Lung (tissue), 11 donors: ENCODE measurements at regions not wholly inside any gene's neighbourhood (a gene's known extent, or its start where the extent isn't known, plus 50 kb on each side); places are given as distances from the start of the nearest gene placed in this dataset.

Experiments used
- ATAC-seq: fragments of 200-7000 bp; cut with Tn5 transposase; one replicate; pipeline ENCODE4 v1.9.1; 2020; ENCODE audit warnings: moderate number of reproducible peaks; ENCODE audit not compliant: insufficient read depth, low FRiP score
- DNase-seq, 3 donors: peaks; one replicate each; pipeline ENCODE4 v3.0.0-alpha.2; 2013 to 2017
- H3K27ac ChIP-seq, 2 donors: one replicate each; pipeline ENCODE4 v1.5.1; 2013; ENCODE audit warnings: mild to moderate bottlenecking in 2 of 2, moderate library complexity in 2 of 2, control low read depth in 1 of 2, inconsistent platforms in 1 of 2, low read depth in 1 of 2, low read length in 1 of 2
- H3K27me3 ChIP-seq, 3 donors: one replicate each; pipeline ENCODE4 v1.5.1; 2013; ENCODE audit warnings: low read length in 2 of 3; ENCODE audit not compliant: control insufficient read depth in 3 of 3, insufficient read depth in 3 of 3
- H3K36me3 ChIP-seq, 4 donors: one replicate each; pipeline ENCODE4 v1.5.1; 2013; ENCODE audit warnings: low read length in 4 of 4, mild to moderate bottlenecking in 1 of 4, moderate library complexity in 1 of 4; ENCODE audit not compliant: control insufficient read depth in 4 of 4, insufficient read depth in 4 of 4
- H3K4me1 ChIP-seq, 5 donors: one replicate each; pipeline ENCODE4 v1.5.1; 2013; ENCODE audit warnings: low read length in 5 of 5, mild to moderate bottlenecking in 2 of 5, moderate library complexity in 1 of 5; ENCODE audit not compliant: control insufficient read depth in 5 of 5, insufficient read depth in 5 of 5
- H3K4me3 ChIP-seq: one replicate; pipeline ENCODE4 v1.5.1; 2013; ENCODE audit warnings: mild to moderate bottlenecking, control low read depth, moderate library complexity
- H3K9ac ChIP-seq, 2 donors: one replicate each; pipeline ENCODE4 v1.5.1; 2013; ENCODE audit warnings: low read length in 2 of 2, control low read depth in 1 of 2; ENCODE audit not compliant: insufficient read depth in 1 of 2
- H3K9me3 ChIP-seq, 4 donors: one replicate each; pipeline ENCODE4 v1.5.1; 2013; ENCODE audit warnings: low read length in 3 of 4, mild to moderate bottlenecking in 1 of 4, moderate library complexity in 1 of 4; ENCODE audit not compliant: control insufficient read depth in 4 of 4, insufficient read depth in 3 of 4
- CTCF ChIP-seq: IDR thresholded peaks from 2 replicates; pipeline ENCODE4 v1.5.1; 2012; ENCODE audit warnings: mild to moderate bottlenecking; ENCODE audit errors: control extremely low read depth, extremely low read depth
- WGBS, 2 donors: extraction: QIAGEN DNeasy Blood & Tissue Kit; methylation state at CpG; one replicate each; pipeline ENCODE4 v1.1.7; 2013; 5-methylcytosine and 5-hydroxymethylcytosine counted together
- donor health status: control.
- donor health status: control.
- donor health status: Bipolar disorder and iron deficiency.
- donor health status: healthy.
- donor health status: DM: yes; HTN: yes; CAD: no.

- TF ChIP-seq CTCF = no peak
- no peak overlapping the region for H3K27ac ChIP-seq
- no peaks in the 10 kb centered on the region for H3K4me1 ChIP-seq
- ATAC-seq (no peak), DNase-seq (no peak)
- 84 to 91% methylated on average over 5 of the region's 5 CpGs for WGBS, 2 donors
- peaks cover 0 to 2% (median 0%) of the 10 kb centered on the region in 3 donors for H3K27me3 ChIP-seq
- H3K9me3 ChIP-seq = no peaks in the 10 kb centered on the region
- no peaks in the 10 kb centered on the region for H3K36me3 ChIP-seq
- H3K9ac ChIP-seq = no peak overlapping the region
- no peak overlapping the region for H3K4me3 ChIP-seq
These were observed 88.1 kb downstream of the SPANXN3 start for GRCh38 chrX:143429131-143429530.

- no peak for ATAC-seq
- WGBS, 2 donors = 74 to 85% methylated on average over 6 of the region's 6 CpGs
- TF ChIP-seq CTCF = no peak
- Histone ChIP-seq H3K27me3 (no peaks in the 10 kb centered on the region), H3K36me3 (no peaks in the 10 kb centered on the region), H3K4me3 (no peak overlapping the region), H3K9ac (no peak overlapping the region), H3K4me1 (no peaks in the 10 kb centered on the region), H3K27ac (no peak overlapping the region), H3K9me3 (no peaks in the 10 kb centered on the region)
- DNase-seq = no peak
These were observed 116.1 kb downstream of the SPANXN3 start for GRCh38 chrX:143401160-143401559.

- 44 to 61% methylated on average over 2 of the region's 2 CpGs for WGBS, 2 donors
- no peak for ATAC-seq
- H3K4me1 ChIP-seq = no peaks in the 10 kb centered on the region
These were observed 138.4 kb downstream of the SPANXN3 start for GRCh38 chrX:143378851-143379250.

More at GRCh38 chrX:143378851-143379250, 138.4 kb downstream of the SPANXN3 start:
- no peaks in the 10 kb centered on the region for H3K36me3 ChIP-seq
- no peak overlapping the region for H3K27ac ChIP-seq
- no peak for DNase-seq
- no peak overlapping the region for H3K4me3 ChIP-seq
- no peak for TF ChIP-seq CTCF
- no peaks in the 10 kb centered on the region for H3K27me3 ChIP-seq
- no peak overlapping the region for H3K9ac ChIP-seq
- peaks cover 0 to 3% (median 2%) of the 10 kb centered on the region in 4 donors for H3K9me3 ChIP-seq
